Hepatic stellate cell (primary cell): ENCODE measurements at regions not wholly inside any gene's neighbourhood (a gene's known extent, or its start where the extent isn't known, plus 50 kb on each side); places are given as distances from the start of the nearest gene placed in this dataset.

Experiments used
- DNase-seq: peaks from one replicate; pipeline ENCODE4 v3.0.0; 2011; ENCODE audit warnings: low spot score

DNA sequence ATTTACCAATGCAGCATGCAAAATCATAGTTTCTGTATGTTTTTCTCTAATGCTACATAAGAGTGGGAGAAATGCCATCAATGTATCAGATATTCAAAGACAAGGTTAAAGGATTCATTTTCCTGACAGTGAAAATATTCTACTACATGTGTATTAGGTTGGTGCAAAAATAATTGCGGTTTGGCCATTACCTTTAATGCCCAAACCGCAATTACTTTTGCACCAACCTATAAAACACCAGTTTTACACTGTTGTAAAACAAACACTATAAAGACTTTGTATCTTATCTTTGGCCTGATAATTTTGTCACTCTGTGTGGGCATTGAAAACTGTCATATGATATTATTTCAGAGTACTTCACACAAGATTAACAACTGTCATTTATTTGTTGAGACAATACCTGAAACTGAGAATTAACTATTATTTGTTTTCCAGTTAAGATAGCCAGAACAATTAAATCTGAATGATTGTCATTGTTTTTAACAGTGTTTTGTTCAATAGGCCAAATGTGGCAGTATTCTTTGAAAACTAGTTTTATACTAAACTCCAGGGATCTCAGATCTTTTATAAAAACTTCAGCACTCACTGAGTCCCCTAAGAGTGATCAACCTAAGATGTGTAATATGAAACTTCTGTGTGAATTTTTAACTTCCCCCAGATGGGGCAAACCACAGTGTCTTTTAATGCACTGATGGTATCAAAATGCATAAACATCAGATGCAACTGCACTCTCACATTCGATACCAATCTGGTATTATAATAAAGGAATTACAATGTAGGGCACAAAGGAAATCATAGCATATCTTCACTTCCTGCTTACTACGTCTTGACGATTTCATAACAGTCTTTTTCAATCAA is 53.8 kb upstream of the FBN2 start:
- DNase-seq, result no peak

DNA sequence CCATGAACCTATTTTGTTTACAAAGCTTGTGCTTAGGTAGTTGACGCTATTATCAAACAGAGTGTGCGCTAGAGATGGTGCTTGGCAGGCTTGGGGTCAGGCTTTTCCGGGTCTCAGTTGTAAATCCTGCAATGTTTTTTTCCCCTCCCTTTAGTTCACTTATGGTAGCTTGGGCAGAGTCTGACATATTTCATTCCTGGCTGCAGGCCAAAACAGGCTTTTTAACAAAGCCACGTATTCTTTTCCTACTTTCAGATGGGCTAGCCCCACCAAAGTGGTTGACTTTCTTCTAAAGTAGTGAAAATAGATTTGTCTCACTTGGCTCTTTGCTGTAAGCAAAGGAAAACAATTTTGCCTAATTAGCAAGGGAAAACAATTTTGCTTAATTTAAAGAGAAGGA is 58.0 kb upstream of the FBN2 start:
- no peak for DNase-seq

DNA sequence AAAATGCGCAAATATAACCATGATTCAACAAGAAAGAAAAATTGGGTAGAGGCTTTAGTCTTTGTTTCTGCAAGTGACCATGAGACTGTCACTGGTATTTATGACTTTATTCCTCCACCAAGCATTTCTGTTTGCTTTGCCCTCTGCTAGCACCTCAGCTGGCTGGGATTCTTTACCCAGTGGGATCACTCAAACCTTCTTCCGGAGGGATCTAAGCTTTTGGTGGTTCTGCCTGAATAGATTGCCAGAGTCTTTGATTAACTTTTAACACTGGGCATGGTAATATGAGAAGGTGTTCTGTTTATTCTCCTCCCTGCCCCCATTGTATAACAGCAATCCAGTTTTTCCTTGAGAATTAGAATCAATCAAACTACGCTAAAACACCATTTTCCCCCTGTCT is 59.1 kb upstream of the FBN2 start:
- DNase-seq, result no peak

DNA sequence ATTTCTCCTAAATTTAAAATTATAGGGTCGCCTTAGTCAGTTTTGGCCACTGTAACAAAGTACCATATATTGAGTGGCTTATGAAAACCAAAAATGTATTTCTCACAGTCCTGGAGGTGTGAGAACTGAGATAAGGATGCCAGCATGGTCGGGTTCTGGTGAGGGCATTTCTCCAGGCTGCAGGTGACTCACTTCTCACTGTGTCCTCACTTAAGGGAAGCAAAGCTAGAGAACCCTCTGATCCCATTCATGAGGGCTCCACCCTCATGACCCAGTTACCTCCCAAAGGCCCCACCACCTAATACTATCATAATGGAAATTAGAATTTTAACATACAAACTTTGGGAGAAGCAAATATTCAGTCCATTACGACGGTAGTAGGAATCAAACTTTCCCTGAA is 75.1 kb upstream of the FBN2 start:
- DNase-seq, result no peak

DNA sequence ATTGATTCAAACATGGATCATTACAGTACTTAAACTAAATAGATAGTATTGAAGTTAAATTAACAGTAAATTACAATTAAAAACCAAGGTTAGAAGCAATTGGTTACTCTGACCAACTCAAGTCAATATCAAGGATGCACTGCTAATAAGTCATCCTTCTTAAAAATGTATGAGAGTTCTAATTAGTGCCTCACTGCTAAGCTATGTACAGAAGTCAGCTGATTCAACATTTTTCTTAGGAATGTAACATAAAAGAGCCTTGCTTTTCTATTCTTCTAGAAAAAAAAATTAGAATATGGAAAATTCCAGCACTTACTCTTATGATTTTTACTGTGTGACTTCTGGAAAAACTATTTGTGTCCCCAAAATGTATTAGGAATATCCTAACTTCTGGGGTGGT is 75.7 kb upstream of the FBN2 start:
- no peak for DNase-seq

DNA sequence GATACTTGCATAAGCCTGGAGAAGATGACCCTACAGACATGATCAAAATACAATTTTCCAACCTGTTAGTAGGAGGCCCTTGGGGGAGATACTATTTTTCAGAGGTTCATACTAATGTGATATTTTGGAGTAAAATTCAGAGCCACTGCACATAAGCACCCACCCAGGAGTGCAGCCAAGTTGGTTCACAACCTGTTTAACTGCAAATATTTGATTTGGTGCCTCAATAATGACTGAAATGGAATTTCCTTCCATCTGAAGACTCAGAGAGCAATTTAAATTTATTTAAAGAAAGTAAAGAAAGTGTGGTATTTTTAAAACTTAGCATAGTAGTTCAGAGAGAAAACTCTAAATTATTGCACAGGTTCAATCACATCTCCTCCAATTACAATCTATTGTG is 77.5 kb upstream of the FBN2 start:
- DNase-seq, result no peak

DNA sequence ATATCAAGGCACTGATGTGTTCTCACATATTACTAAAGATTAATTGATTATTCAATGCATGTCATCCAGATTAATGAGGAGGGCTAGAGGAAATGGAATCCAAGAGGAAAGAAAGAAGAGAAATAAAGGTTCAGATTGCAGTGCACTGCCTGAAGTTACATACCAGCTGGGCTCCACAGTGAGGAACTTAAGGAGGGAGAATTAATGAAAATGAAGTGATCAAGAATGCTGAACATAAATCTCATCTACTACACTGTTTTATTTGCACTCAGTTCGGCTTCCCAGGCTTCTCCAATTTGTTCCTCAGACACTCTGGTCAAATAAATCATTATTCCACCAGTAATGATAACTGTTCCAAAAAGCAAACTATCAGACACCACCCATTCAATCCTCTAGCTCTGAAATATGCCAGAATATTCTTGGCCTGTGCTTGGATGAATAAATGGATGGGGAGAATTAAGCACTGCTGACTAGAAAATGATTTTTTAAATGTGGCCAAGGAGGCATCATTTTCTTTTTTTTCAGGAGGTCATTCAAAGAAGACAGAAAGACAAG is 88.6 kb upstream of the FBN2 start:
- DNase-seq, result no peak

DNA sequence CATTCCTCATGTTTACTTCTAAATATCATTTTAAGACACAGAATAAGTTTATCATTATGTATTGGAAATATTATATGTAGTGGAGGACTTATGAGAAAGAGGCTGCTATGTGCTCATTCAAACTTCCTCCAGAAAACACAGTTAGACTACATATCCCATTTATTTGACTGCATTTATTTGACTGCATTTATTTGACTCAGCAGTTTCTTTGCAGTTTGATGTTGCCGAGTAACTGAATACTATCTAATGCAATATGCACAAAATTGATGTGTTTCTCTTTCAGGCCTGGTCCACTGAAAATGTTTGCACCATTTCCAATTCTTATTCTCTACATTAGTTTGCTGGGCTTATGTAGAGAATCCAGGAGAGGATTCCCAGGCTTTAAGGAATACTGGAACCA is 89.9 kb upstream of the FBN2 start:
- no peak for DNase-seq

DNA sequence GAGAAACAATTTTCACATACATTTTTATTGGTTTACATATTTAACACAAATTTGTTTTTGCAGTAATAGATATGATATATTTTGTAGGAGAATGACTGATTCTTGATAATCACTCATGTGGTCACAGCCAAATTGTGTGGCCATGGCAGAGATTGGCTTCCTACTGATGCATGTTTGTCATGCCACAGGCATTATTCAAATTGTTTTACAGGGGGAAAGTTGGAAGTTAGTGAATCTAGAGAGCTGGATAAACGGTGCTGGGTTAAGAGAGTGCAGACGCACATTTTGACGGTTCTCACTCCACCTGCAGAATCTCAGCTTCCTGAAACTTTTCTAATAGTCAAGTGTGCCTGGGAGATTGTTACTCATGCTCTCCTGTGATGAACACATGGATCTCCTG is 91.1 kb upstream of the FBN2 start:
- DNase-seq, result no peak

DNA sequence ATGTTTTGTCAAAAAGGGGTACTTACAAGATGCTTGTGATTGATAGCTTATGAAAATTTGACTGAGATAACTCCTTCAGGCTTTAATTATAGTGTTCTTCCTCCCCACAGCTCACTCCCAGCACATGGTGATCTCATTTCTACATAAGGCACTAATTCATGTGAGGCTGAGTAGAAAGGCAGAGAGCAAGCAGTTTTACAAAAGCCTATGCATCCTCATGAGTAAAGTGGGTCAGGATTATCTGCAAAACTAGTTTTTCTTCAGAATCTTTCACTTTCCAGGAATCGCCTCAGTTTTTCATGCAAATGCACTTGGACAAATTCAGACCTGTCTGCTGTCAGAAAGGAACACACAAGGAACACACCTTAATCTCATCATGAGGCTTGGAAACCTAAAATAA is 92.1 kb upstream of the FBN2 start:
- no peak for DNase-seq

DNA sequence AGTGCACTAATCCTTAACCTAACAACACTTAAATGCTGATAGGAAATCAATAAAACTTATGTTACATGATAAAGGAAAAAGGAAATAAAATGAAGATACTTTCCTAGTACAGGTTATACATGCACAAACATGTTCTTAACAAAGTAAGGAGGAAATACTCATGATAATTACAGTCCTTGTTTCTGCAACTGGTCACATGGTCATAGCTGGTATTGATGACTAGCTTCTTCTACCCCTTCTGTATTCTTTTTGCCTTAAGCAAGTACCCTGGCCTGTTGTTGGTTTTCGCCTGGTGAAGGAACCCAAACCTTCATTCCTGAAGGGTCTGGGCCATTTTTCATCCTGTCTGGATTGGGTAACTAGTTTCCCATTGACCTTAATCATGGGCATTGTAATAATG is 93.7 kb upstream of the FBN2 start:
- DNase-seq, result no peak

DNA sequence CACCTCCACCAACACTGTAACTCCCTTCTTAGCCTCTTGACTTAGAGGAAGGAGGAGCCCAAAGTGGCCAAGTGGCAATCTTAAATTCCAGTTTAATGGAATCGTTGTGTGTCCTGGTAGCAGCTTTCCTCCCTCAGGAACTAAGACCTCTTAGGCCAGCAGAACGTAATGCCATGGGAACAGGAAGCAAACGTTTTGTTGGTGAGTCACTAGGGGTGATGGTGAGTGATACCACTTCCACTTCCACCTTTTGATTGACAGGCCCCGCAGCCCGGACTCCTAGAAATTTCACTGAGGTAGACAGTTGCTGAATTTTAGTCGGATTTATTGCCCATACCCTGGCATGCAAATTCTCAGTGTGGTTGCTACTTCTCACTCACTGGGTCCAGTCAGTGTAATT is 94.2 kb upstream of the FBN2 start:
- DNase-seq, result no peak

DNA sequence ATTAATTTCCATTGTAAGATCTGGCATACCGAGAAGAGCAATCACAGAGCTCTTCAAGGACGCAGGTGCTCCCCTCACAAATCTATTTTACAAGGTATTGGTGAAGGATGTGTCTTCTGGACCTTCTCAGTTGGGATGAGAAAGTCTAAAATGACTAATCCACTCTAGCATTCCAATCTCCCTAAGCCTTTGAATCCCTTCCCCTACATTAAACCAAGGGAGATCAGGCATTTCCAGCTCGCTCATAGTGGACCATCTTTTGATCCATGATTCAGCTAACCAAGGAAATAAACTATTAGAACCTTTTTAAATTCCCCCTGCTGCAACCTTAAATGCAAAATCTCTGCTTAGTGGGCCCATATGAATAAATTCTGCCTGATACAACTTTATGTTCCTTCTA is 95.9 kb upstream of the FBN2 start:
- DNase-seq, result no peak

DNA sequence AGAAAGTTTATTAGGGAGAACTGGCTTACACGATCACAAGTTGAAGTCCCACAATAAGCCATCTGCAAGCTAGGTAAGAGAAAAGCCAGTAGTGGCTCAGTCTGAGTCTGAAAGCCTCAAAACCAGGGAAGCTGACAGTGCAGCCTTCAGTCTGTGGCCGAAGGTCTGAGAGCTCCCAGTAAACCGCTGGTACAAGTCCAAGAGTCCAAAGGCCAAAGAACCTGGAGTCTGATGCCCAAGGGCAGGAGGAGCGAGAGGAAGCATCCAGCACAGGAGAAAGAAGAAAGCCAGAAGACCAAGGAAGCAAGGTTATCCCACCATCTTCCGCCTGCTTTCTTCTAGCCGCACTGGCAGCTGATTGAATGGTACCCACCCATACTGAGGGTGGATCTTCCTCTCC is 97.3 kb upstream of the FBN2 start:
- DNase-seq, result no peak

DNA sequence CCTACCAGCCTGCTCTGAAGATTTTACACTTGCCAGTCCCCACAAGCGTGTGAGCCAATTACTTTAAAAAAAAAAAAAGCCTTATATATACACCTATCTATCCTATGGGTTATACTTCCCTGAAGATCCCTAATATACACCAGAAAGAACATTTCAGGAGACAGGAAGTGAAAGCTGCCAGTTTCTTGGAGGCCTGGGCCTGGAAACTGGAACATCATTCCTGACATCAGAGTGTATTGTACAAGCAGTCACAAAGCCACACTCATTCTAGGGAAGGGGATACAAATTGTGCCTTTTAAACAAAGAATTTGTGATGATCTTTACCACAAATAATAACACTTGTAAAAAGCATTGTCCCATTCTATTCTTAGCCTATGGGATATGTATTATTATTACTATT is 98.3 kb upstream of the FBN2 start:
- DNase-seq, result no peak

DNA sequence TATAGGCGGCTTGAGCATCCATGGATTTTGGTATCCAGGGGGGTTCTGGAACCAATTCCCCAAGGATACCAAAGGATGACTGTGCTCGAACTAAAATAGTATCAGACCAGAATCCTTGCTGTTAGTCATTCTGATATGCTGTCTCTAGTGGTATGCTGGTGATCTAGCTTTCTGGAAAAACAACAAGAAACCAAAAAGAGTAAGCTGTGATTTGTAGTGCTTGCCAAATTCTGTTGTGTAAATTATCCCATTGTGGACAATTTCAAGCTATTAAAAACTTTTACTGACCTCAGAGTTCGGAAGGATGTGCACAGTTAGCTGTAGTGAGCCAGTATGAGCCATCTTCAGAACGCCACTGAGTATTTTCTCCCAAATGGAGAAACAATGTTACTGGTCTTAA is 99.0 kb upstream of the FBN2 start:
- peak; percentile 6 for DNase-seq

DNA sequence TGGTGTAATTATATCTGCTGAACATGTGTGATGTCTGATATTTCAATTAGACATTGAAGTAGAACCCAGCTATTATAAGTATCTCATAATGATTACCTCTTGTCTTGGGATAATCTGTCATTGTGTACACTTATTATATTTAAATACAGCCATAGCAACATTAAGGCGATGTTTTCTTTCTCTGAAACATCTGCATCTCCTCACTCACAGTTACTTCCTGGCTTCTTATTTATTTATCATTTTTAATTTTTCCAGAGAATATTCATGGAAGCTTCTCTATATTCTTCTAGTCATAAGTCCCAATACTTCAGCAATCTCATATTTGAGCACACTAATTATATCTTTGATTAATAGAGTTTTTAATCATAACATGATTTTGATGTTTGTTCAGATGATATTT is 103.8 kb upstream of the FBN2 start:
- no peak for DNase-seq

DNA sequence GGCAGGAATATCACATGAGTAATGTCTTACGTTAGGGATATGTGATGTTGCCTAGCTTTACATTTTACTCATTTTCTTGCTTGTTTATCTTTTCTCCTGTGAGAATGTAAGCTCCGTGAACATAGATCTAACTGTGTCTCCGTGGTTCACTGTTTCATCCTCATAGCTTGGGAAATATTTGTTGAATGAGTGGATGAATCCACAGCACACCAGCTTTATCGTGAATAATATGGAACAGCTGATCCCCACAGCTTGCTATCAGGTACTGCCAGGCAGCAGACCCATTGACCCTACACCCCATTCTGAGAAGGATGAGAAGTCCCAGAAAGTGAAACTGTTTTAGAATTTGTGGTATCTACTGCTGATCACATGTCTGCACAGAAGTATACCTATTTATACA is 106.8 kb upstream of the FBN2 start:
- DNase-seq, result no peak

DNA sequence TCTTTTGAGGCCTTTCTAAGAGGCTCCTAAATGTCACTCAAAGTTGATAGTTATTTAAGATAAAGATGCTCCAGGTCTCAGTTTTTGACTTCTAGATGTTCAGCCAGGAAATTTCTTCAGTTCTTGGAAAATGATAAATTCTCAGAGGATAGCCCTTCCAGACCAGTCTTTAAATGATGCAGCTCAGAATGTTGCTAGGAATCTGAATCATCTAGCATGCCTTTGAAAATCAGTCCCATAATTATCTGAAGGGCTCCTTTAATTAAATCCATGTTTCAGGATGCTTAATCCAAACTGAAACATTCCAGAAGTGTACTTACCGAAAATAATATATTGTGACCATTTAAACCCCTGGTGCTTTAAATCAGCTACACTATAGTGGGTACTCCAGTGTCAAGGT is 107.5 kb upstream of the FBN2 start:
- no peak for DNase-seq

DNA sequence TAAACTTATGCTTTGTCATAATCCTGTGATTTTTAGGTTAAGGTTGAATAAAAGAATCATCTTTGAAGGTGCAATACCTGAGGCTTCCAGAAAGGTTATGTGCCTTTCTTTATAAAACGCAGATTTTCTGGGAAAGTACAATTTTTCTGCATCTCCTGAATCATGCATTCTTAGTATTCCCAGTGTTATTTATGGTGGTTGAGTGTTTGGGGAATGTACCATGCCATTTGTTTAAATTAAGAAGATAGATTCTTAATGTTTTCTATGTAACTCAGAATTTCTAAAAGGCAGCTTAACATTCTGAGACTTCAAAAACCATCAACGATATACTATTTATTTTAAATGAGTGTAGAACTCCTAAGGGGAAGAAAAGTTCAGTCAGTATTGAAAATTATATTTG is 108.1 kb upstream of the FBN2 start:
- DNase-seq, result no peak

DNA sequence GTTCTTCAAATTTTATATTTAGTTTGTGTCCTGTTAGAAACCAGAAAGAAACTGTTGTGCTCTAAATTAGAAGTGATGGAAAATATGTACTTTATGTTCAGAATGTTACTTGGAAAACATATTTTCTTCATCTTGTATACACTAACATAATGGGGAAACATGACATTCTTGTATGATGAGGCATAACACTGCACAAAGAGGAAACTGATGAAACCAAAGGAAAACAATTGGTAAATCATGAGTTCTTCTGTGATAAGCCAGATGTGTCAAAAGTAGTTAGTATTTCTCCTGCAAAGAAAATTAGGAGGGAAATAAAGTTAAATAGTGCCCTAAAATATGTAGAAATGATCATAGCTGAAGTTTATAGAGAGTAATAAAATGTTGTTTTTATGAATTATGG is 111.1 kb upstream of the FBN2 start:
- DNase-seq, result no peak

DNA sequence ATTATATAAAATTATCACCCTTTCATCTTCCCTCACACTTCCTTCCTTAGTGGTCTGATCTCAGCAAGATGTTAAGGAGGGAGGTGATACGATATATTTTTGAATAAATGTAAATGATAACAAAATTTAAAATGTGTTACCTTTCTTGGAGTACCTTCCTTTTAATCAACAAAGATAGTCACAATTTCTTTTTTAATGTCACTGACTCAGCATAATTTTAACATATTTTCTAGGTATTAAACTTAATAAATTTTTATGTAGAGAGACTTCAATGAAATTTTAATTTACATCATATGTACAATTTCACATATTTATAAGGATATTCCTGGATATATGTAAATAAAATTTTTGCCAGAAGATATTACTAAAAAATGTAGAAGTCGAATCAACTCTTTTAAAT is 125.0 kb upstream of the FBN2 start:
- no peak for DNase-seq

DNA sequence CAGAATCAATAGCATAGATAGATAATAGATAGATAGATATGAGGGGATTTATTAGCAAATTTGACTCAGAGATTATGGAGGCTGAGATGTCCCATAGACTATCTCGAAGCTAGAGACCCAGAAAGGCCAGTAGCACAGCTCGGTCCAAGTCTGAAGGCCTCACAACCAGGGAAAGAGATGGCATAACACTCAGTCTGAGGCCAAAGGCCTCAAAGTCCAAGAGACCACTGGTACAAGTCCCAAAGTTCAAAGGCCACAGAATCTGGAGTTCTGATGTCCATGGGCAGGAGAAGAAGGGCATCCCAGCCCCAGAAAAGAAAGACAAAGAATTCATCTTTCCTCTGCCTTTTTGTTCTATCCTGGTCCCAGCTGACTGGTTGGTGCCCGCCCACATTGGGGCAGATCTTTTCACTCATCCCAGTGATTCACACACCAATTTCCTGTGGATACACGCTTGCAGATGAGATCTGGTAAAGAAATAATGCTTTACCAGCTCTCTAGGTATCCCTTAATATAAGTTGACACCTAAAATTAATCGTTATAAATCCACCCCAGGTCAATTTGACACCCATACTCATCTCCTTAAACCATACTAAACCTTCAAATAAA is 127.8 kb upstream of the FBN2 start:
- DNase-seq, result no peak

DNA sequence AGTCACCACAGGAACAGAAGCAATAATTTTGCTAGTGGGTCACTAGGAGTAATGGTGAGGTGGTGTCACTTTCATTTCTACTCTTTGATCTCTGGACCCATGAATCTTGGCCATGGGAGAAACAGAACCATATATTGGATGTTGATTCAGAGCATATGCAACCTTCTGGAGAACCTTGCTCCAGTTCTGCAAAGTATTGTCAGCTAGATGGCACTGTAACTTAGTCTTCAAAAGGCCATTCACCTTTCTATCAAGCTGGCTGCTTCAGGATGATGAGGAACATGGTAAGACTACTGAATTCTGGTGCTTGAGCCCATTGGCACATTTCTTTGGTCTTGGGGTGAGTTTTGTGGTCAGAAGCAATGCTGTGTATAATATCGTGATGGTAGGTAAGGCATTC is 129.1 kb upstream of the FBN2 start:
- DNase-seq, result no peak
